Kidney (tissue), 13 donors: ENCODE measurements at regions not wholly inside any gene's neighbourhood (a gene's known extent, or its start where the extent isn't known, plus 50 kb on each side); places are given as distances from the start of the nearest gene placed in this dataset.
A peak's percentile ranks its signal among the peaks of the same experiment; 100 is the strongest.
"Not testable (repeated sequence)": the region's sequence is repeated elsewhere in the genome, so short reads cannot be mapped to it uniquely, and the experiment has no call there.

Experiments used
- DNase-seq, 5 donors: peaks; one replicate each; pipeline ENCODE4 v3.0.0-alpha.2; 2013 to 2020
- FAIRE-seq: peaks from 2 replicates; lab custom pipeline; 2012; peaks lifted over from hg19 to GRCh38; lab: Jason Lieb, UNC
- H3K27ac ChIP-seq, 2 donors: one replicate each; pipeline ENCODE4 v1.7.0; 2013; ENCODE audit warnings: low read depth in 2 of 2, low read length in 2 of 2, inconsistent platforms in 1 of 2
- H3K27me3 ChIP-seq: one replicate; pipeline ENCODE4 v1.7.1; 2013; ENCODE audit warnings: low read length, inconsistent platforms; ENCODE audit not compliant: control insufficient read depth, insufficient read depth
- H3K36me3 ChIP-seq, 3 donors: one replicate each; pipeline versions ENCODE4 v1.7.0 to v1.7.1; 2013; ENCODE audit warnings: low read length in 3 of 3, control low read depth in 1 of 3, inconsistent platforms in 1 of 3; ENCODE audit not compliant: insufficient read depth in 3 of 3, control insufficient read depth in 2 of 3
- H3K4me1 ChIP-seq, 3 donors: one replicate each; pipeline versions ENCODE4 v1.7.0 to v1.7.1; 2013; ENCODE audit warnings: low read length in 3 of 3, inconsistent platforms in 1 of 3, low read depth in 1 of 3; ENCODE audit not compliant: control insufficient read depth in 2 of 3, insufficient read depth in 2 of 3
- H3K4me3 ChIP-seq, 3 donors: one replicate each; pipeline versions ENCODE4 v1.7.0 to v1.8.1; 2013; ENCODE audit warnings: low read length in 3 of 3, control low read depth in 1 of 3, inconsistent platforms in 1 of 3
- H3K9ac ChIP-seq, 3 donors: one replicate each; pipeline versions ENCODE4 v1.7.0 to v1.7.1; 2013; ENCODE audit warnings: low read length in 3 of 3, control low read depth in 1 of 3, inconsistent platforms in 1 of 3
- H3K9me3 ChIP-seq, 3 donors: one replicate each; pipeline versions ENCODE4 v1.7.0 to v1.7.1; 2013; ENCODE audit warnings: low read length in 3 of 3, control low read depth in 1 of 3, inconsistent platforms in 1 of 3; ENCODE audit not compliant: control insufficient read depth in 2 of 3, insufficient read depth in 1 of 3
- CTCF ChIP-seq: IDR thresholded peaks from 3 replicates; pipeline ENCODE4 v1.5.1; 2012; ENCODE audit warnings: mild to moderate bottlenecking, moderate library complexity, borderline replicate concordance; ENCODE audit not compliant: insufficient read depth; ENCODE audit errors: extremely low read depth
- intact Hi-C: fragments of 100-400 bp; cut with DNase I; formaldehyde crosslinking; loops from one replicate; pipeline ENCODE4 v1.11.1; 2022
- donor health status: control.
- donor health status: control.
- donor health status: control.
- donor health status: control.
- donor health status: control.
- donor health status: DM: yes; HTN: yes; CAD: no.
- donor health status: Normal renal cell carcinoma (clear cell type).

- Histone ChIP-seq H3K27ac (no peak overlapping the region), H3K9ac (no peak overlapping the region), H3K9me3 (no peaks in the 10 kb centered on the region), H3K4me3 (no peak overlapping the region), H3K36me3 (no peaks in the 10 kb centered on the region), H3K27me3 (no peaks in the 10 kb centered on the region), H3K4me1 (no peaks in the 10 kb centered on the region)
- DNase-seq (peak in 1 of 5 donors; percentile 20), FAIRE-seq (no peak)
- intact Hi-C loops, result no loop called here
- TF ChIP-seq CTCF, result no peak
Measured at GRCh38 chrX:75596178-75596577, 73.3 kb upstream of the ZDHHC15 start.

GRCh38 chrX:75593186-75593585 is 70.3 kb upstream of the ZDHHC15 start:
- H3K4me3 ChIP-seq, FAIRE-seq, H3K9ac ChIP-seq, H3K27ac ChIP-seq, H3K27me3 ChIP-seq, H3K4me1 ChIP-seq, DNase-seq, H3K9me3 ChIP-seq, intact Hi-C loops, H3K36me3 ChIP-seq: not testable (repeated sequence)

- no peak overlapping the region for H3K27ac ChIP-seq
- no peak for TF ChIP-seq CTCF
- H3K4me3 ChIP-seq, result no peak overlapping the region
- H3K4me1 ChIP-seq, result no peaks in the 10 kb centered on the region
- DNase-seq, result no peak
- no peak overlapping the region for H3K9ac ChIP-seq
- no peaks in the 10 kb centered on the region for H3K9me3 ChIP-seq
- H3K36me3 ChIP-seq, result no peaks in the 10 kb centered on the region
- no peaks in the 10 kb centered on the region for H3K27me3 ChIP-seq
- no peak for FAIRE-seq
- intact Hi-C loops, result no loop called here
Measured at GRCh38 chrX:75582511-75582910, 59.7 kb upstream of the ZDHHC15 start.
